GM12873 (cell line): ENCODE measurements at regions not wholly inside any gene's neighbourhood (a gene's known extent, or its start where the extent isn't known, plus 50 kb on each side); places are given as distances from the start of the nearest gene placed in this dataset.

Experiments
- CTCF ChIP-seq: IDR thresholded peaks from 2 replicates; pipeline ENCODE4 v1.5.1; 2012; ENCODE audit warnings: low read depth, mild to moderate bottlenecking, moderate library complexity, low read length, control low read depth; ENCODE audit not compliant: insufficient read depth; ENCODE audit errors: missing control alignments

- no peak for TF ChIP-seq CTCF
These were observed 74.1 kb downstream of the ABCC12 start for GRCh38 chr16:48081656-48082055.

GRCh38 chr16:48076455-48077012 is 79.3 kb downstream of the ABCC12 start:
- no peak for TF ChIP-seq CTCF

GRCh38 chr16:48075398-48075797 is 80.4 kb downstream of the ABCC12 start:
- TF ChIP-seq CTCF = no peak

GRCh38 chr16:48067388-48067787 is 88.4 kb downstream of the ABCC12 start:
- TF ChIP-seq CTCF = no peak

- TF ChIP-seq CTCF = no peak
These were observed 90.8 kb downstream of the ABCC12 start for GRCh38 chr16:48064971-48065370.

- TF ChIP-seq CTCF = no peak
These were observed 93.1 kb downstream of the ABCC12 start for GRCh38 chr16:48062681-48063080.

GRCh38 chr16:48059936-48060335 is 95.9 kb downstream of the ABCC12 start:
- TF ChIP-seq CTCF = no peak
